Uterus (tissue), 3 donors: ENCODE measurements at regions not wholly inside any gene's neighbourhood (a gene's known extent, or its start where the extent isn't known, plus 50 kb on each side); places are given as distances from the start of the nearest gene placed in this dataset.
A peak's percentile ranks its signal among the peaks of the same experiment; 100 is the strongest.

Experiments used
- DNase-seq, 2 donors: peaks; one replicate each; pipeline ENCODE4 v3.0.0-alpha.2; 2019 to 2020
- H3K27ac ChIP-seq, 2 donors: fragments of 200-600 bp; sonication (generic); 1 replicate in 1 of 2; 2 replicates in 1 of 2; pipeline ENCODE4 v1.5.1; 2016 to 2018
- H3K27me3 ChIP-seq, 2 donors: fragments of 200-600 bp; sonication (generic); one replicate each; pipeline ENCODE4 v1.5.1; 2018 to 2019; ENCODE audit warnings: control low read depth in 1 of 2
- H3K36me3 ChIP-seq, 2 donors: fragments of 200-600 bp; sonication (generic); one replicate each; pipeline ENCODE4 v1.5.1; 2019; ENCODE audit warnings: control low read depth in 1 of 2
- H3K4me1 ChIP-seq, 2 donors: fragments of 200-600 bp; sonication (generic); one replicate each; pipeline ENCODE4 v1.5.1; 2018 to 2019; ENCODE audit warnings: control low read depth in 1 of 2
- H3K4me3 ChIP-seq, 2 donors: fragments of 200-600 bp; sonication (generic); 1 replicate in 1 of 2; 2 replicates in 1 of 2; pipeline ENCODE4 v1.5.1; 2018 to 2019; ENCODE audit warnings: mild to moderate bottlenecking in 1 of 2
- H3K9me3 ChIP-seq, 2 donors: fragments of 200-600 bp; sonication (generic); one replicate each; pipeline ENCODE4 v1.5.1; 2019; ENCODE audit warnings: control low read depth in 1 of 2
- CTCF ChIP-seq, 4 experiments: fragments of 200-600 bp in 2 of 4; fragments of 450-650 bp in 2 of 4; sonication (generic) in 2 of 4; IDR thresholded peaks; one replicate each; pipeline ENCODE4 v1.5.1; 2016 to 2019; ENCODE audit warnings: antibody characterized with exemption in 4 of 4, mild to moderate bottlenecking in 2 of 4, moderate library complexity in 1 of 4
- POLR2A ChIP-seq, 2 donors: fragments of 450-650 bp; IDR thresholded peaks; one replicate each; pipeline ENCODE4 v1.6.1; 2016; ENCODE audit warnings: antibody characterized with exemption in 2 of 2, mild to moderate bottlenecking in 1 of 2, moderate library complexity in 1 of 2
- intact Hi-C: fragments of 100-400 bp; cut with DNase I; formaldehyde crosslinking; loops from one replicate; pipeline ENCODE4 v1.15.1; 2023; ENCODE audit warnings: low total_unique reads
- donor health status: DM: yes; HTN: yes; CAD: no.

- Histone ChIP-seq H3K4me3 (no peak overlapping the region), H3K27ac (no peak overlapping the region), H3K27me3 (no peaks in the 10 kb centered on the region), H3K9me3 (no peaks in the 10 kb centered on the region), H3K4me1 (no peaks in the 10 kb centered on the region), H3K36me3 (no peaks in the 10 kb centered on the region)
- intact Hi-C loops, result no loop called here
- TF ChIP-seq POLR2A (IDR thresholded peaks at IDR 0.05) (no peak), CTCF (IDR thresholded peaks at IDR 0.05) (no peak)
- no peak for DNase-seq
Measured at GRCh38 chr20:19832875-19833274, 74.8 kb downstream of the RIN2 start.

DNA sequence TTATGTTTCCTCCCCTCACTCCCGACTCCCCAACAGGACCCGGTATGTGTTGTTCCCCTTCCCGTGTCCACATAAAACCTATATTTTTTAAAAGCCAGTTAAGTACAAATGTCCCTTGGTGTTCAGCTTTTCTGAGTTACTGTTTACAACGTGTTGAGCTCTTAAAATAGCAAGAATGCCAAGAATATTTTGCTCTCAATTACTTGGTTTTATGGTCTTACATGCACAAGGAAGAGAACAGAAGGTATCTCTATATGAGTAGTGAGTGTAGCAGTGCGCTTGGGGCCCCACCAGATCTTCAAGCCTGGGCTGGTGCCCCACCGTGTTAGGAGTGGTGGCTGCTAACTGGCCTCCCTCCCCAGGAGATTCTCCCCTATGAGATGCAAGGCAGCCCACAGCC is 75.3 kb downstream of the RIN2 start:
- no peak for DNase-seq
- H3K4me1 ChIP-seq, result no peaks in the 10 kb centered on the region

DNA sequence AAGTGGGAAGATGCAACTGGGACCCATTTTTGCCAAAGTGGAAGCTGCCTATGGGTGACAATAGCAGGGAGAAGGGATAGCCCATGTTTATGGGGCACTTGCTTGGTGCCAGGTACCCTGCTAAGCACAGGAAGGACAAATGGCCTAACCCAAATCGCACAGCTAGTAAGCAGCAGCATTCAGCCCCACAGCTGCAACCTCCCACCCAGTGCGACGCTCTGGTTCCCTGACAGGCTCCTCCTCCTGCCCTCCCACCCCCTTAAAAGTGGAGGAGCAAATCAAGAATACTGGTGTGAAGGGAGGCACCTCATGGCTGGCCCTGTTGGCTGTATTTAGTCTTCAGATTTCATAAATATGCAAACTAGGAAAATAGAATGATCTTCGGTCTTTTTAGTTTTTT is 76.2 kb downstream of the RIN2 start:
- no peaks in the 10 kb centered on the region for H3K4me1 ChIP-seq
- no peak for DNase-seq
- no peaks in the 10 kb centered on the region for H3K27me3 ChIP-seq
- H3K36me3 ChIP-seq, result no peaks in the 10 kb centered on the region
- intact Hi-C loops, result no loop called here
- no peaks in the 10 kb centered on the region for H3K9me3 ChIP-seq
- no peak overlapping the region for H3K27ac ChIP-seq
- no peak overlapping the region for H3K4me3 ChIP-seq
- TF ChIP-seq CTCF (IDR thresholded peaks at IDR 0.05) (no peak), POLR2A (IDR thresholded peaks at IDR 0.05) (no peak)

More for the DNA sequence above, 75.3 kb downstream of the RIN2 start:
- Histone ChIP-seq H3K27me3 (no peaks in the 10 kb centered on the region), H3K27ac (no peak overlapping the region), H3K9me3 (no peaks in the 10 kb centered on the region), H3K36me3 (no peaks in the 10 kb centered on the region), H3K4me3 (no peak overlapping the region)
- TF ChIP-seq POLR2A (IDR thresholded peaks at IDR 0.05), result no peak
- TF ChIP-seq CTCF (IDR thresholded peaks at IDR 0.05), result no peak
- intact Hi-C loops, result no loop called here

GRCh38 chr20:19834783-19835182 is 76.7 kb downstream of the RIN2 start:
- TF ChIP-seq POLR2A (IDR thresholded peaks at IDR 0.05) (no peak), CTCF (IDR thresholded peaks at IDR 0.05) (no peak)
- DNase-seq, result no peak
- Histone ChIP-seq H3K4me1 (no peaks in the 10 kb centered on the region), H3K36me3 (no peaks in the 10 kb centered on the region), H3K4me3 (no peak overlapping the region), H3K9me3 (no peaks in the 10 kb centered on the region), H3K27me3 (no peaks in the 10 kb centered on the region), H3K27ac (no peak overlapping the region)
- intact Hi-C loops, result no loop called here

GRCh38 chr20:19835533-19836222 is 77.6 kb downstream of the RIN2 start:
- intact Hi-C loops, result no loop called here
- Histone ChIP-seq H3K9me3 (no peaks in the 10 kb centered on the region), H3K4me3 (no peak overlapping the region), H3K4me1 (no peaks in the 10 kb centered on the region), H3K27me3 (no peaks in the 10 kb centered on the region), H3K27ac (peak overlapping the region in 1 of 2 donors; percentile 28), H3K36me3 (no peaks in the 10 kb centered on the region)
- no peak for DNase-seq
- TF ChIP-seq POLR2A (IDR thresholded peaks at IDR 0.05) (no peak), CTCF (IDR thresholded peaks at IDR 0.05) (no peak)
